ENCODE measurements at regions not wholly inside any gene's neighbourhood (a gene's known extent, or its start where the extent isn't known, plus 50 kb on each side); places are given as distances from the start of the nearest gene placed in this dataset.

GRCh38 chr4:114512595-114513295, 85.9 kb upstream of the UGT8 start:
- TF ChIP-seq CTCF (IDR thresholded peaks at IDR 0.05), result no peak
- no peak for TF ChIP-seq POLR2A (IDR thresholded peaks at IDR 0.05)

All from adrenal gland (tissue), 5 donors.